H9 (cell line): ENCODE measurements at regions not wholly inside any gene's neighbourhood (a gene's known extent, or its start where the extent isn't known, plus 50 kb on each side); places are given as distances from the start of the nearest gene placed in this dataset.
A peak's percentile ranks its signal among the peaks of the same experiment; 100 is the strongest.

Experiments used
- DNase-seq: peaks from one replicate; pipeline ENCODE4 v3.0.0-alpha.2; 2017
- H2AFZ ChIP-seq: one replicate; pipeline ENCODE4 v1.6.1; 2013; ENCODE audit warnings: mild to moderate bottlenecking, low read length, control low read depth, moderate library complexity
- H2AK5ac ChIP-seq: 2 replicates; pipeline ENCODE4 v1.6.1; 2013; ENCODE audit warnings: low read length, control low read depth, mixed read lengths; ENCODE audit not compliant: insufficient read length
- H2BK120ac ChIP-seq: one replicate; pipeline ENCODE4 v1.6.1; 2013; ENCODE audit warnings: low read depth, mild to moderate bottlenecking, low read length, control low read depth, inconsistent platforms; ENCODE audit not compliant: poor library complexity, severe bottlenecking
- H2BK12ac ChIP-seq: 2 replicates; pipeline ENCODE4 v1.6.1; 2013; ENCODE audit warnings: low read length, control low read depth, mixed read lengths, low read depth; ENCODE audit not compliant: insufficient read length
- H2BK15ac ChIP-seq: 2 replicates; pipeline ENCODE4 v1.6.1; 2013; ENCODE audit warnings: low read depth, low read length, control low read depth
- H2BK20ac ChIP-seq: one replicate; pipeline ENCODE4 v1.6.1; 2013; ENCODE audit warnings: low read depth, mild to moderate bottlenecking, low read length, control low read depth, inconsistent platforms; ENCODE audit not compliant: poor library complexity, severe bottlenecking
- H2BK5ac ChIP-seq: 2 replicates; pipeline ENCODE4 v1.6.1; 2013; ENCODE audit warnings: low read length, control low read depth, mixed read lengths; ENCODE audit not compliant: insufficient read length
- H3K14ac ChIP-seq: 2 replicates; pipeline ENCODE4 v1.6.1; 2013; ENCODE audit warnings: low read length, control low read depth; ENCODE audit not compliant: insufficient read depth
- H3K18ac ChIP-seq: 2 replicates; pipeline ENCODE4 v1.6.1; 2013; ENCODE audit warnings: low read depth, mild to moderate bottlenecking, mixed read lengths, low read length, control low read depth; ENCODE audit not compliant: insufficient read length
- H3K23ac ChIP-seq: 2 replicates; pipeline ENCODE4 v1.6.1; 2013; ENCODE audit warnings: low read length, control low read depth, mixed read lengths, low read depth; ENCODE audit not compliant: insufficient read length
- H3K23me2 ChIP-seq: 2 replicates; pipeline ENCODE4 v1.6.1; 2013; ENCODE audit warnings: low read depth, mild to moderate bottlenecking, mixed read lengths, low read length, control low read depth; ENCODE audit not compliant: insufficient read length, poor library complexity, severe bottlenecking
- H3K27ac ChIP-seq: 2 replicates; pipeline ENCODE4 v1.5.1; 2013; ENCODE audit warnings: low read length, control low read depth, mixed read lengths, low read depth; ENCODE audit not compliant: insufficient read length
- H3K27me3 ChIP-seq: 2 replicates; pipeline ENCODE4 v1.6.1; 2013; ENCODE audit warnings: low read length, control low read depth, inconsistent platforms; ENCODE audit not compliant: insufficient read depth
- H3K4ac ChIP-seq: 2 replicates; pipeline ENCODE4 v1.6.1; 2013; ENCODE audit warnings: low read depth, mild to moderate bottlenecking, control low read depth, inconsistent platforms, low read length, moderate library complexity
- H3K4me1 ChIP-seq: 2 replicates; pipeline ENCODE4 v1.6.1; 2013; ENCODE audit warnings: low read length, control low read depth, inconsistent platforms; ENCODE audit not compliant: insufficient read depth
- H3K4me2 ChIP-seq: 2 replicates; pipeline ENCODE4 v1.6.1; 2013; ENCODE audit warnings: low read length, control low read depth, mixed read lengths; ENCODE audit not compliant: insufficient read length, insufficient read depth
- H3K56ac ChIP-seq: 2 replicates; pipeline ENCODE4 v1.6.1; 2013; ENCODE audit warnings: low read depth, mild to moderate bottlenecking, mixed read lengths, low read length, control low read depth; ENCODE audit not compliant: insufficient read length
- H3K79me1 ChIP-seq: 2 replicates; pipeline ENCODE4 v1.6.1; 2013; ENCODE audit warnings: low read depth, mild to moderate bottlenecking, moderate library complexity, low read length, control low read depth, inconsistent platforms; ENCODE audit not compliant: insufficient read depth, poor library complexity, severe bottlenecking
- H3K79me2 ChIP-seq: 2 replicates; pipeline ENCODE4 v1.6.1; 2013; ENCODE audit warnings: low read length, control low read depth, inconsistent platforms; ENCODE audit not compliant: insufficient read depth
- H3K9ac ChIP-seq: 2 replicates; pipeline ENCODE4 v1.6.1; 2013; ENCODE audit warnings: low read length, control low read depth, mixed read lengths; ENCODE audit not compliant: insufficient read length; ENCODE audit errors: extremely low read depth
- H3K9me3 ChIP-seq: one replicate; pipeline ENCODE4 v1.6.1; 2013; ENCODE audit warnings: low read depth, low read length, inconsistent platforms; ENCODE audit not compliant: control insufficient read depth
- H3T11ph ChIP-seq: one replicate; pipeline ENCODE4 v1.6.1; 2013; ENCODE audit warnings: mild to moderate bottlenecking, low read length, control low read depth, inconsistent platforms
- H4K20me1 ChIP-seq: one replicate; pipeline ENCODE4 v1.6.1; 2013; ENCODE audit not compliant: control insufficient read depth, insufficient read length, insufficient read depth
- H4K5ac ChIP-seq: 2 replicates; pipeline ENCODE4 v1.6.1; 2013; ENCODE audit warnings: low read depth, mild to moderate bottlenecking, mixed read lengths, low read length, control low read depth; ENCODE audit not compliant: insufficient read length
- H4K8ac ChIP-seq: replicated peaks from 2 replicates; pipeline ENCODE4 v1.6.1; 2013; ENCODE audit warnings: low read length, control low read depth, mixed read lengths, low read depth; ENCODE audit not compliant: insufficient read length
- H4K91ac ChIP-seq: 2 replicates; pipeline ENCODE4 v1.6.1; 2013; ENCODE audit warnings: low read depth, mild to moderate bottlenecking, moderate library complexity, mixed read lengths, low read length, control low read depth; ENCODE audit not compliant: insufficient read length
- H3K27ac Mint-ChIP-seq, 3 experiments: 2 replicates in 2 of 3; 3 replicates in 1 of 3; pipeline ENCODE4 v1.8.0; 2020 to 2021; ENCODE audit warnings: mixed read lengths in 3 of 3, mild to moderate bottlenecking in 1 of 3, moderate library complexity in 1 of 3
- H3K27me3 Mint-ChIP-seq: 2 replicates; pipeline ENCODE4 v1.8.0; 2021; ENCODE audit warnings: low read depth, mild to moderate bottlenecking, moderate library complexity, mixed read lengths
- H3K36me3 Mint-ChIP-seq, 3 experiments: 2 replicates in 2 of 3; 3 replicates in 1 of 3; pipeline ENCODE4 v1.8.0; 2020 to 2021; ENCODE audit warnings: low read depth in 3 of 3, mixed read lengths in 3 of 3; ENCODE audit not compliant: insufficient read depth in 1 of 3
- H3K4me1 Mint-ChIP-seq, 2 experiments: 2 replicates each; pipeline ENCODE4 v1.8.0; 2020; ENCODE audit warnings: mixed read lengths in 2 of 2
- H3K4me3 Mint-ChIP-seq, 2 experiments: 2 replicates in 1 of 2; 3 replicates in 1 of 2; pipeline ENCODE4 v1.8.0; 2020 to 2021; ENCODE audit warnings: mild to moderate bottlenecking in 2 of 2, mixed read lengths in 2 of 2, moderate library complexity in 1 of 2
- H3K9me3 Mint-ChIP-seq, 2 experiments: 2 replicates in 1 of 2; 3 replicates in 1 of 2; pipeline ENCODE4 v1.8.0; 2020; ENCODE audit warnings: mild to moderate bottlenecking in 2 of 2, mixed read lengths in 2 of 2, moderate library complexity in 1 of 2
- CTCF ChIP-seq: fragments of 200-600 bp; sonication (generic); conservative IDR thresholded peaks from 3 replicates; pipeline ENCODE4 v1.8.0; 2021; ENCODE audit warnings: antibody characterized with exemption, mild to moderate bottlenecking
- WGBS: extraction: QIAGEN DNeasy Blood & Tissue Kit; methylation state at CpG from one replicate; pipeline ENCODE4 v1.1.7; 2013; ENCODE audit warnings: missing lambda C conversion rate, low lambda C conversion rate, mixed read lengths; ENCODE audit not compliant: insufficient read length; ENCODE audit errors: extremely low coverage; 5-methylcytosine and 5-hydroxymethylcytosine counted together

- Histone ChIP-seq H3K18ac (no peak overlapping the region), H3K79me2 (no peaks in the 10 kb centered on the region), H3T11ph (no peak overlapping the region), H3K9ac (no peak overlapping the region), H3K27ac (no peak overlapping the region), H3K14ac (no peak overlapping the region), H2AK5ac (no peak overlapping the region), H4K20me1 (no peaks in the 10 kb centered on the region), H3K27me3 (no peaks in the 10 kb centered on the region), H4K5ac (no peak overlapping the region), H3K23me2 (no peaks in the 10 kb centered on the region), H3K56ac (no peak overlapping the region), H4K91ac (no peak overlapping the region), H2BK20ac (no peak overlapping the region), H2BK120ac (no peak overlapping the region), H4K8ac (no peak overlapping the region), H3K4me2 (no peak overlapping the region), H2AFZ (no peak overlapping the region), H3K4ac (no peak overlapping the region), H2BK15ac (no peak overlapping the region), H3K23ac (no peak overlapping the region), H2BK5ac (no peak overlapping the region), H2BK12ac (no peak overlapping the region), H3K9me3 (peaks cover 11% of the 10 kb centered on the region), H3K4me1 (no peaks in the 10 kb centered on the region), H3K79me1 (no peaks in the 10 kb centered on the region)
- WGBS, result no CpG with 5 or more reads among the region's 2 CpGs
- Mint-ChIP-seq H3K4me3 (no peak overlapping the region), H3K36me3 (peaks cover 1 to 12% (median 6%) of the 10 kb centered on the region in 3 experiments; a peak in 4 of 7 replicates), H3K4me1 (no peaks in the 10 kb centered on the region), H3K9me3 (peaks cover 14% of the 10 kb centered on the region in 2 experiments), H3K27me3 (no peaks in the 10 kb centered on the region; the same call in none of the 2 replicates), H3K27ac (no peak overlapping the region)
- TF ChIP-seq CTCF, result peak; percentile 37; the same call in 2 of the 3 replicates
- DNase-seq, result no peak
Observed at GRCh38 chr4:26108054-26108453, 194.0 kb downstream of the SMIM20 start.
